NCI-H1048 (cell line): ENCODE measurements at regions not wholly inside any gene's neighbourhood (a gene's known extent, or its start where the extent isn't known, plus 50 kb on each side); places are given as distances from the start of the nearest gene placed in this dataset.

Experiments
- DNase-seq: peaks from one replicate; lab custom pipeline; 2025; lab: John Stamatoyannopoulos, UW

- no peak for DNase-seq
These were observed 58.1 kb upstream of the HEPHL1 start for GRCh38 chr11:93963072-93963471.

- no peak for DNase-seq
These were observed 53.9 kb upstream of the HEPHL1 start for GRCh38 chr11:93967258-93967657.

DNA sequence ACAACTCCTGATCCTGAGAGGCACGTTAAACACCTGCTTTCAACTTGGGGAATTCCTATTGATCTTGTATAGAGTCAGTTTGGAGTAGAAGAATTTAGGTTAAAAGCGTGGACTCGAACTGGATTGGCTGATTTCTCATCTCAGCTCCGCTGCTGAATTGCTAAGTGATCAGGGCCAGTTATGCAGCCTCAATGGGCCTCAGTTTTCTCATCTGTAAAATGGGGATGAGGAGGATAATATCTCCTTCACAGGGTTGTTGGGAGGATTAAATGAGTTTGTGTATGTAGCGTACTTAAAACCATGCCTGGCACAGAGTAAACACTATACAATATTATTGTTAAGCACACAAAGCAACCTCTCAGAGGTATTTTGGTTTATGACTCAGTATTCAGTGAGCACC is 53.2 kb upstream of the HEPHL1 start:
- DNase-seq: no peak

DNA sequence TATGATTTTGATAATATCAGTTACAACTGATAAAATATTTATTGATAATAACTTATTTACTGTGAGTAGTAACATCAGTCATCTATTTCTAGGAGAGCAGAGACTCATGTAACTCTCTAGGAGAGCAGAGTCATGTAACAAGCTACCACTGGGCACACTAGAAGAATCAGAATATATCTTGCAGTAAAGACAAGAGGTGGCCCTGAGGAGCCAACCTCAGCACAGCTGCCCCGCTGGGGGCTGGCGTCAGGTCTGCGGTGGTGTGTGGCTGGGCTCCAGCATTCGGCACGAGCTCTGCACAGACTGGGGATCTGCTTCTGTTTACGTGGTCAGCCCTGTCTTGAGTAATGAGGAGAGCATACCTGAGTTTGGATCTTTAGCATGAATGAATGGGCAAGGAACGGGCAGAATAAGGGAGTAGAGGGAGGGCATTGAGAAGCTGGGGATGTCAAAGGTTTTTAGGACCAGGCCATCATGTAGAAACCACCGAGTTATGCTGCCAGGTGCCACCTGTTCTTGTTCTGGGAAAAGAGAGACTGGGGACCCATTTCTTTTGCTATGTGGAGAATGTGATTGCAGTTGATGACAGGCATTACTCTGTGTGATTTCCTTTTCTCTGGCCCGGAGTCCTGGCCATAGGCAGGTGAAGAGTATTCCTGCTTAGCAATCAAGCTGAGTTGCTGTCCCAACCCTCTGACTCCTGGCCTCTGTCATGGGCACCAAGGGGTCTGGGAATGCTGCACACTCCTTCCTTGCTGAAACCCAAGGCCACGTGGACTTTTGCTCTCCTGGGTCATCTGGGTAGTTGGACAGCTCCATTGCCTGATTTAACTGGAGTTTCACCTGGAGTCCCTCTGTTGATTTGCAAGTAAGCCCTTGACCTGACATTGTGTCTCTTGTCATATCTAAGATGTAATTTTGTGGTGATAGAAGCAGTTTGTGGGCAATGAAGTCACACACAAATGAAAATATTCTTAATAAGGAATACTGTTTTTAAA is 50.9 kb upstream of the HEPHL1 start:
- DNase-seq: no peak
